Astrocyte (in vitro differentiated cells and primary cell): ENCODE measurements at regions not wholly inside any gene's neighbourhood (a gene's known extent, or its start where the extent isn't known, plus 50 kb on each side); places are given as distances from the start of the nearest gene placed in this dataset.

ENCODE experiments used
- DNase-seq: peaks from one replicate; pipeline ENCODE4 v3.0.0-alpha.2; 2010; ENCODE audit warnings: low read depth
- FAIRE-seq: peaks from 2 replicates; lab custom pipeline; 2011; peaks lifted over from hg19 to GRCh38; lab: Jason Lieb, UNC
- H2AFZ ChIP-seq: 2 replicates; pipeline ENCODE4 v1.6.0; 2012; ENCODE audit warnings: low read depth, low read length, inconsistent platforms
- H3K27ac ChIP-seq: 2 replicates; pipeline ENCODE4 v1.5.1; 2011; ENCODE audit warnings: low read depth, low read length, inconsistent platforms
- H3K27me3 ChIP-seq: 2 replicates; pipeline ENCODE4 v1.6.0; 2011; ENCODE audit warnings: low read length, inconsistent platforms; ENCODE audit not compliant: insufficient read depth
- H3K36me3 ChIP-seq: 2 replicates; pipeline ENCODE4 v1.5.1; 2011; ENCODE audit warnings: low read length, inconsistent platforms; ENCODE audit not compliant: insufficient read depth
- H3K4me1 ChIP-seq: 2 replicates; pipeline ENCODE4 v1.5.1; 2011; ENCODE audit warnings: low read length, inconsistent platforms; ENCODE audit not compliant: insufficient read depth
- H3K4me2 ChIP-seq: 2 replicates; pipeline ENCODE4 v1.6.0; 2012; ENCODE audit warnings: low read length, inconsistent platforms
- H3K4me3 ChIP-seq: 2 replicates; pipeline ENCODE4 v1.5.1; 2011; ENCODE audit warnings: low read depth, mild to moderate bottlenecking, low read length, inconsistent platforms; ENCODE audit not compliant: insufficient read depth
- H3K79me2 ChIP-seq: 2 replicates; pipeline ENCODE4 v1.6.0; 2012; ENCODE audit warnings: mild to moderate bottlenecking, low read length, inconsistent platforms; ENCODE audit not compliant: insufficient read depth
- H3K9ac ChIP-seq: 2 replicates; pipeline ENCODE4 v1.6.0; 2012; ENCODE audit warnings: mild to moderate bottlenecking, low read length, inconsistent platforms
- H3K9me3 ChIP-seq: 2 replicates; pipeline ENCODE4 v1.5.1; 2012; ENCODE audit warnings: low read depth, mild to moderate bottlenecking, low read length, inconsistent platforms; ENCODE audit not compliant: insufficient read depth
- H4K20me1 ChIP-seq: 2 replicates; pipeline ENCODE4 v1.6.0; 2012; ENCODE audit warnings: low read length, inconsistent platforms; ENCODE audit not compliant: insufficient read depth
- H3K27ac Mint-ChIP-seq: one replicate; pipeline ENCODE4 v1.8.0; 2021; ENCODE audit warnings: mild to moderate bottlenecking, mixed read lengths; ENCODE audit not compliant: unreplicated experiment
- H3K27me3 Mint-ChIP-seq: one replicate; pipeline ENCODE4 v1.8.0; 2021; ENCODE audit warnings: low read depth, mixed read lengths; ENCODE audit not compliant: unreplicated experiment
- H3K36me3 Mint-ChIP-seq: one replicate; pipeline ENCODE4 v1.8.0; 2021; ENCODE audit warnings: low read depth, mixed read lengths; ENCODE audit not compliant: unreplicated experiment
- H3K4me1 Mint-ChIP-seq: one replicate; pipeline ENCODE4 v1.8.0; 2021; ENCODE audit warnings: low read depth, mixed read lengths; ENCODE audit not compliant: unreplicated experiment
- H3K4me3 Mint-ChIP-seq: one replicate; pipeline ENCODE4 v1.8.0; 2021; ENCODE audit warnings: mild to moderate bottlenecking, moderate library complexity, mixed read lengths; ENCODE audit not compliant: unreplicated experiment
- H3K9me3 Mint-ChIP-seq: one replicate; pipeline ENCODE4 v1.8.0; 2021; ENCODE audit warnings: mild to moderate bottlenecking, mixed read lengths; ENCODE audit not compliant: unreplicated experiment
- EZH2 ChIP-seq: IDR thresholded peaks from 2 replicates; pipeline ENCODE4 v1.6.1; 2012; ENCODE audit warnings: mild to moderate bottlenecking, low read length, inconsistent platforms; ENCODE audit not compliant: insufficient read depth
- TF ChIP-seq, protein P1 (sequence below): IDR thresholded peaks from 2 replicates; pipeline ENCODE4 v1.5.1; 2011; ENCODE audit warnings: low read depth, mild to moderate bottlenecking, inconsistent platforms, low read length, moderate library complexity; ENCODE audit not compliant: insufficient read depth

DNA sequence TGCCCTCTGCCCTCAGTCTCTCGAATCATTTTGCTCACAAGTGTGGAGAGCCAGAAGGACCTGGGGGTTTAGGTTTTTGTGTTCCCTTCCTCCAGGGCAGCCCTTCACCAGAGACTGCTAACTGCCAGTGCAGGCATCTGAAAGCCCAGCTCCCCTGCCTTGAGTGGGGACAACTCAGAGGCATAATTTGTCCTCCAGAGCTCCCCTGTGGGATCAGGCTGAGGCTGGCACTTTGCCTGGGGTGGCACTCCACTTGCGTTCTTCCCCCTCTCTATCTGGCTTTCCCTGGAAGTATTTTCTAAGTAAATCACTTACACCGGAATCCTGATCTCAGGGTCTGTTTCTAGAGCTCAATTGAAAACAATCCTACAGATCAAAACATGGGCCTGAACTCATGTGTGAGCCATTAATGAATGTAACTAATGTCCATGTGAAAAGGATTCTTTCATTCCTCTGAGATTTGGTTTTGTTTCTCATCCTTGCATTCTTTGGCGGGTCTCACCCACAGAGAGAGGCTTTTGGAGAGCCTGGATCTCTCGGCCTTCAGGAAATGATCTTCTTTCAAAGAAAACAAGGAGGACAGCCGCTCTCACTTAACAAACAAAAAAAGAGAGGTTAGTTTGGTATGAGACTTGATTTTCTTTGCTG, 125.7 kb upstream of the RIPOR2 start:
- Mint-ChIP-seq H3K4me1 (peaks cover 5% of the 10 kb centered on the region), H3K4me3 (no peak overlapping the region), H3K27me3 (no peaks in the 10 kb centered on the region), H3K9me3 (no peaks in the 10 kb centered on the region), H3K27ac (peak overlapping the region; percentile 58), H3K36me3 (no peaks in the 10 kb centered on the region)
- DNase-seq: peak; percentile 16
- Histone ChIP-seq H3K4me3 (no peak overlapping the region), H3K4me2 (peak overlapping the region; percentile 32), H3K4me1 (no peaks in the 10 kb centered on the region), H3K27me3 (no peaks in the 10 kb centered on the region), H3K79me2 (no peaks in the 10 kb centered on the region), H2AFZ (peak overlapping the region; percentile 32), H3K9me3 (no peaks in the 10 kb centered on the region), H3K36me3 (no peaks in the 10 kb centered on the region), H4K20me1 (no peaks in the 10 kb centered on the region), H3K27ac (no peak overlapping the region), H3K9ac (no peak overlapping the region)
- FAIRE-seq: peak; percentile 63
- TF ChIP-seq EZH2: no peak
- TF ChIP-seq, protein P1, sequence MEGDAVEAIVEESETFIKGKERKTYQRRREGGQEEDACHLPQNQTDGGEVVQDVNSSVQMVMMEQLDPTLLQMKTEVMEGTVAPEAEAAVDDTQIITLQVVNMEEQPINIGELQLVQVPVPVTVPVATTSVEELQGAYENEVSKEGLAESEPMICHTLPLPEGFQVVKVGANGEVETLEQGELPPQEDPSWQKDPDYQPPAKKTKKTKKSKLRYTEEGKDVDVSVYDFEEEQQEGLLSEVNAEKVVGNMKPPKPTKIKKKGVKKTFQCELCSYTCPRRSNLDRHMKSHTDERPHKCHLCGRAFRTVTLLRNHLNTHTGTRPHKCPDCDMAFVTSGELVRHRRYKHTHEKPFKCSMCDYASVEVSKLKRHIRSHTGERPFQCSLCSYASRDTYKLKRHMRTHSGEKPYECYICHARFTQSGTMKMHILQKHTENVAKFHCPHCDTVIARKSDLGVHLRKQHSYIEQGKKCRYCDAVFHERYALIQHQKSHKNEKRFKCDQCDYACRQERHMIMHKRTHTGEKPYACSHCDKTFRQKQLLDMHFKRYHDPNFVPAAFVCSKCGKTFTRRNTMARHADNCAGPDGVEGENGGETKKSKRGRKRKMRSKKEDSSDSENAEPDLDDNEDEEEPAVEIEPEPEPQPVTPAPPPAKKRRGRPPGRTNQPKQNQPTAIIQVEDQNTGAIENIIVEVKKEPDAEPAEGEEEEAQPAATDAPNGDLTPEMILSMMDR: no peak

- Histone ChIP-seq H3K4me1 (no peaks in the 10 kb centered on the region), H3K27me3 (no peaks in the 10 kb centered on the region), H3K9me3 (no peaks in the 10 kb centered on the region), H3K9ac (no peak overlapping the region), H3K27ac (no peak overlapping the region), H3K79me2 (no peaks in the 10 kb centered on the region), H4K20me1 (no peaks in the 10 kb centered on the region), H3K4me3 (no peak overlapping the region), H3K36me3 (no peaks in the 10 kb centered on the region), H3K4me2 (no peak overlapping the region), H2AFZ (no peak overlapping the region)
- no peak overlapping the region for H3K4me3 Mint-ChIP-seq
- H3K9me3 Mint-ChIP-seq: no peaks in the 10 kb centered on the region
- H3K27me3 Mint-ChIP-seq: peaks cover 2% of the 10 kb centered on the region
- H3K36me3 Mint-ChIP-seq: no peaks in the 10 kb centered on the region
- DNase-seq (no peak), FAIRE-seq (no peak)
- peaks cover 5% of the 10 kb centered on the region for H3K4me1 Mint-ChIP-seq
- no peak overlapping the region for H3K27ac Mint-ChIP-seq
- TF ChIP-seq, protein P1: no peak
- no peak for TF ChIP-seq EZH2
Observed at GRCh38 chr6:25062070-25062811, 126.5 kb upstream of the RIPOR2 start.

DNA sequence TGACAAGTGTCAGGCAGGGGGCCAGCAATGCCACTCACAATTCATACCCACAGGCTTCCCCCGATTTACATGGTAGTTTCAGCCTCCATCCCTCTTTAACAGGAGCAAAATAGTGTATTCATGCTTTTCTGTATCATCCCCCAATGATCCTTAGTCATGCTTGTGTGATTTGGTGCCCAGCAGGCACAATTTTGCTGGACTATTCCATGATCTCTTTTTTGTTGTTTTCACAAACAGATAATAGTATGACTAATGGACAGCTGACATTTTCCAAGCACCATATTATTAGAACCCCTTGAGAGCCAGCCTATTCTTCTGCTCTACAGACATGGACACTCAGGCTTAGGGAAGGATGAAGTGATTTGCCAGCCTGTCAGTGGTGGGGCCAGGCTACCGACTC, 128.2 kb upstream of the RIPOR2 start:
- no peak for FAIRE-seq
- H3K27ac Mint-ChIP-seq: no peak overlapping the region
- H2AFZ ChIP-seq: no peak overlapping the region
- H3K4me1 Mint-ChIP-seq: peaks cover 5% of the 10 kb centered on the region
- H3K4me3 Mint-ChIP-seq: no peak overlapping the region
- no peaks in the 10 kb centered on the region for H3K36me3 Mint-ChIP-seq
- no peak overlapping the region for H3K4me3 ChIP-seq
- no peaks in the 10 kb centered on the region for H3K27me3 ChIP-seq
- no peaks in the 10 kb centered on the region for H4K20me1 ChIP-seq
- no peak overlapping the region for H3K9ac ChIP-seq
- TF ChIP-seq EZH2: no peak
- TF ChIP-seq, protein P1: no peak
- H3K4me2 ChIP-seq: no peak overlapping the region
- no peaks in the 10 kb centered on the region for H3K4me1 ChIP-seq
- H3K27ac ChIP-seq: no peak overlapping the region
- H3K36me3 ChIP-seq: no peaks in the 10 kb centered on the region
- H3K27me3 Mint-ChIP-seq: peaks cover 5% of the 10 kb centered on the region
- H3K9me3 Mint-ChIP-seq: no peaks in the 10 kb centered on the region
- H3K9me3 ChIP-seq: no peaks in the 10 kb centered on the region
- H3K79me2 ChIP-seq: no peaks in the 10 kb centered on the region
- DNase-seq: no peak
